Spleen (tissue), 7 donors: ENCODE measurements at regions not wholly inside any gene's neighbourhood (a gene's known extent, or its start where the extent isn't known, plus 50 kb on each side); places are given as distances from the start of the nearest gene placed in this dataset.

ENCODE experiments used
- CTCF ChIP-seq, 11 experiments: fragments of 200-600 bp in 7 of 11; fragments of 450-650 bp in 4 of 11; sonication (generic) in 4 of 11; IDR thresholded peaks in 8 of 11; conservative IDR thresholded peaks in 3 of 11; 1 replicate in 7 of 11; 2 replicates in 4 of 11; pipeline versions ENCODE4 v1.4.0 to v1.8.0; 2016 to 2021; ENCODE audit warnings: antibody characterized with exemption in 11 of 11, inconsistent platforms in 4 of 11, mild to moderate bottlenecking in 1 of 11
- POLR2A ChIP-seq, 3 donors: fragments of 450-650 bp; IDR thresholded peaks; one replicate each; pipeline ENCODE4 v1.5.1; 2017; ENCODE audit warnings: antibody characterized with exemption in 3 of 3, mild to moderate bottlenecking in 1 of 3
- POLR2AphosphoS5 ChIP-seq, 3 donors: sonication (generic); formaldehyde crosslinking; IDR thresholded peaks; one replicate each; pipeline ENCODE4 v1.5.1; 2017; ENCODE audit warnings: antibody characterized with exemption in 3 of 3
- donor health status: DM: no; HTN: no; CAD: no; lungs with moderate emphysema.
- donor health status: DM: no; HTN: no; CAD: no.
- donor health status: DM: no; HTN: no; CAD: no.

DNA sequence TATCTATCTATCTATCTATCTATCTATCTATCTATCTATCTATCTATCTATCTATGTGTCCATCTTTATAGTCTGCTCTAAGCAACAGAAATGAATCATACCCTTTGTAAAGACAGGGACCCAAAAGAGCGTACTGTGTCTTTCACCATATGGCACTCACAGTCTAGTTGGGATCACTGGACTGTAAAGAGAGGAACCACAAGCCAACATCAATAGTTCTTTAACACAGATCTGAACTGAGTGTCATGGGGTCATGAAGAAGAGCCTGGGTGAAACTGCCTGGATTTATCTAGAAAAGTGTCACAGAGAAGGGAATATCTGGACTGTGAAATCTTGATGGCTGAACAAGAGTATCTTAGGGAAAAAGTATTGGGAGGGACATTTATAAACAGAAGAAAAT is 619.1 kb upstream of the SOX9 start:
- TF ChIP-seq CTCF (IDR thresholded peaks at IDR 0.05 in 8 of 11, conservative IDR thresholded peaks at IDR 0.05 in 3 of 11) = no peak
- TF ChIP-seq POLR2A (IDR thresholded peaks at IDR 0.05) = no peak
- TF ChIP-seq POLR2AphosphoS5 (IDR thresholded peaks at IDR 0.05) = no peak
